ENCODE measurements at regions not wholly inside any gene's neighbourhood (a gene's known extent, or its start where the extent isn't known, plus 50 kb on each side); places are given as distances from the start of the nearest gene placed in this dataset.

DNA sequence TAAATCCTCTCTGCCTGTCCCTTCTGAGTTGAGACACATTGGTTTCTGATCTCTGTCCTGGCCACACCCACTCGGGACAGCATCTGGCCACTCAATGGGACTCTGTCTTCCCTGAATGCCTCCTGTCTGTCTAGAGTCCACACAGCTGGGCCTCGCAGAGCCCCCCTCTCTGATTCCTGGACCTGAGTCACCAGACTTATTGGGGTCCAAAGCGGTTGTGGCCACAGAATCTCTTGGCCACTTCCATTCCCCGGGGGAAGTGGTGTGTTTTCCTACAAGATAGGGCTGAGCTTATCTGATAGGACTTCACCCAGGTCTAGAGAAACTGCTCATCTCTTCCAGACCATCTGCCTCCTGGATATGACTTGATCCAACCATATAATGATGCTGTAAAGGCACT is 57.4 kb upstream of the WNT11 start:
- TF ChIP-seq, protein P1, sequence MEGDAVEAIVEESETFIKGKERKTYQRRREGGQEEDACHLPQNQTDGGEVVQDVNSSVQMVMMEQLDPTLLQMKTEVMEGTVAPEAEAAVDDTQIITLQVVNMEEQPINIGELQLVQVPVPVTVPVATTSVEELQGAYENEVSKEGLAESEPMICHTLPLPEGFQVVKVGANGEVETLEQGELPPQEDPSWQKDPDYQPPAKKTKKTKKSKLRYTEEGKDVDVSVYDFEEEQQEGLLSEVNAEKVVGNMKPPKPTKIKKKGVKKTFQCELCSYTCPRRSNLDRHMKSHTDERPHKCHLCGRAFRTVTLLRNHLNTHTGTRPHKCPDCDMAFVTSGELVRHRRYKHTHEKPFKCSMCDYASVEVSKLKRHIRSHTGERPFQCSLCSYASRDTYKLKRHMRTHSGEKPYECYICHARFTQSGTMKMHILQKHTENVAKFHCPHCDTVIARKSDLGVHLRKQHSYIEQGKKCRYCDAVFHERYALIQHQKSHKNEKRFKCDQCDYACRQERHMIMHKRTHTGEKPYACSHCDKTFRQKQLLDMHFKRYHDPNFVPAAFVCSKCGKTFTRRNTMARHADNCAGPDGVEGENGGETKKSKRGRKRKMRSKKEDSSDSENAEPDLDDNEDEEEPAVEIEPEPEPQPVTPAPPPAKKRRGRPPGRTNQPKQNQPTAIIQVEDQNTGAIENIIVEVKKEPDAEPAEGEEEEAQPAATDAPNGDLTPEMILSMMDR (conservative IDR thresholded peaks at IDR 0.05; ENCODE audit: low read length): no peak
- no peak for TF ChIP-seq EZH2phosphoT487 (IDR thresholded peaks at IDR 0.05; ENCODE audit: borderline replicate concordance, low read depth, low read length)
